HEK293 (cell line): ENCODE measurements at regions not wholly inside any gene's neighbourhood (a gene's known extent, or its start where the extent isn't known, plus 50 kb on each side); places are given as distances from the start of the nearest gene placed in this dataset.

Source experiments
- CTCF ChIA-PET: fragments of 350-600 bp; formaldehyde crosslinking; extraction: SDS; loops from one replicate; lab custom pipeline; 2021; ENCODE audit warnings: antibody characterized with exemption; lab: Yijun Ruan, JAX
- POLR2A ChIA-PET: fragments of 300-600 bp; formaldehyde crosslinking; extraction: SDS; loops from one replicate; lab custom pipeline; 2020; ENCODE audit warnings: antibody characterized with exemption, inconsistent platforms; lab: Yijun Ruan, JAX
- H3K27ac ChIP-seq: fragments of 200-500 bp; sonication (Bioruptor generic); 2 replicates; pipeline ENCODE4 v1.5.1; 2014; ENCODE audit warnings: low read depth, low read length, control low read depth, inconsistent platforms; ENCODE audit errors: extremely low read depth
- H3K36me3 ChIP-seq, 2 experiments: fragments of 200-500 bp in 1 of 2; sonication (Bioruptor generic) in 1 of 2; 1 replicate in 1 of 2; 2 replicates in 1 of 2; pipeline ENCODE4 v1.5.1; 2014 to 2017; ENCODE audit warnings: inconsistent platforms in 2 of 2, low read length in 2 of 2; ENCODE audit not compliant: control insufficient read depth in 2 of 2, insufficient read depth in 1 of 2
- H3K4me1 ChIP-seq: fragments of 200-500 bp; sonication (Bioruptor generic); 2 replicates; pipeline ENCODE4 v1.5.1; 2014; ENCODE audit warnings: mild to moderate bottlenecking, low read length, inconsistent platforms; ENCODE audit not compliant: control insufficient read depth, insufficient read depth
- H3K4me3 ChIP-seq: 2 replicates; pipeline ENCODE4 v1.5.1; 2011; ENCODE audit warnings: low read depth, mild to moderate bottlenecking, control low read depth, low read length, moderate library complexity
- H3K9me3 ChIP-seq: fragments of 200-500 bp; sonication (Bioruptor generic); 2 replicates; pipeline ENCODE4 v1.5.1; 2014; ENCODE audit warnings: low read depth, low read length, inconsistent platforms; ENCODE audit not compliant: control insufficient read depth, insufficient read depth
- FEZF1 ChIP-seq: fragments of 450-650 bp; formaldehyde crosslinking; IDR thresholded peaks from 2 replicates; pipeline ENCODE4 v1.5.1; 2016; ENCODE audit warnings: missing biosample characterization, missing genetic modification characterization
- GLIS1 ChIP-seq: fragments of 450-650 bp; formaldehyde crosslinking; IDR thresholded peaks from 2 replicates; pipeline ENCODE4 v1.5.1; 2016; ENCODE audit warnings: missing biosample characterization, missing genetic modification characterization
- KLF17 ChIP-seq: fragments of 450-650 bp; formaldehyde crosslinking; IDR thresholded peaks from 2 replicates; pipeline ENCODE4 v1.5.1; 2016; ENCODE audit warnings: missing biosample characterization, missing genetic modification characterization
- PRDM1 ChIP-seq: fragments of 450-650 bp; formaldehyde crosslinking; IDR thresholded peaks from 2 replicates; pipeline ENCODE4; 2016; ENCODE audit warnings: missing biosample characterization, missing genetic modification characterization
- TRIM28 ChIP-seq: IDR thresholded peaks from 2 replicates; pipeline ENCODE4 v1.6.1; 2011; ENCODE audit warnings: low read length, control low read depth, borderline replicate concordance
- YY2 ChIP-seq: fragments of 450-650 bp; formaldehyde crosslinking; IDR thresholded peaks from 2 replicates; pipeline ENCODE4 v1.5.1; 2016; ENCODE audit warnings: missing biosample characterization, missing genetic modification characterization
- ZBTB48 ChIP-seq: fragments of 450-650 bp; formaldehyde crosslinking; IDR thresholded peaks from 2 replicates; pipeline ENCODE4 v1.5.1; 2016; ENCODE audit warnings: missing biosample characterization, missing genetic modification characterization
- ZEB2 ChIP-seq: fragments of 450-650 bp; formaldehyde crosslinking; IDR thresholded peaks from 2 replicates; pipeline ENCODE4 v1.5.1; 2016; ENCODE audit warnings: missing biosample characterization, missing genetic modification characterization
- ZFHX2 ChIP-seq: fragments of 450-650 bp; formaldehyde crosslinking; conservative IDR thresholded peaks from 2 replicates; pipeline ENCODE4 v1.5.1; 2016; ENCODE audit warnings: missing biosample characterization, missing genetic modification characterization
- ZFP69B ChIP-seq: fragments of 450-650 bp; formaldehyde crosslinking; IDR thresholded peaks from 2 replicates; pipeline ENCODE4 v1.5.1; 2016; ENCODE audit warnings: missing biosample characterization, missing genetic modification characterization
- ZNF112 ChIP-seq: fragments of 450-650 bp; formaldehyde crosslinking; IDR thresholded peaks from 2 replicates; pipeline ENCODE4 v1.5.0; 2017; ENCODE audit warnings: missing biosample characterization, missing genetic modification characterization
- ZNF169 ChIP-seq: fragments of 450-650 bp; formaldehyde crosslinking; IDR thresholded peaks from 2 replicates; pipeline ENCODE4 v1.5.1; 2016; ENCODE audit warnings: missing biosample characterization, missing genetic modification characterization
- ZNF24 ChIP-seq: fragments of 450-650 bp; formaldehyde crosslinking; IDR thresholded peaks from 2 replicates; pipeline ENCODE4 v1.5.1; 2016; ENCODE audit warnings: missing biosample characterization, missing genetic modification characterization
- ZNF404 ChIP-seq: fragments of 450-650 bp; formaldehyde crosslinking; IDR thresholded peaks from 2 replicates; pipeline ENCODE4 v1.5.1; 2017; ENCODE audit warnings: missing biosample characterization, missing genetic modification characterization
- ZNF433 ChIP-seq: fragments of 450-650 bp; formaldehyde crosslinking; IDR thresholded peaks from 2 replicates; pipeline ENCODE4 v1.5.1; 2016; ENCODE audit warnings: missing biosample characterization, missing genetic modification characterization, low read depth
- ZNF473 ChIP-seq: fragments of 450-650 bp; formaldehyde crosslinking; IDR thresholded peaks from 2 replicates; pipeline ENCODE4 v1.5.1; 2017; ENCODE audit warnings: missing biosample characterization, missing genetic modification characterization
- ZNF529 ChIP-seq: fragments of 450-650 bp; formaldehyde crosslinking; IDR thresholded peaks from 2 replicates; pipeline ENCODE4 v1.5.1; 2017; ENCODE audit warnings: missing genetic modification characterization, missing biosample characterization; ENCODE audit not compliant: insufficient replicate concordance
- ZNF654 ChIP-seq: fragments of 450-650 bp; formaldehyde crosslinking; IDR thresholded peaks from 2 replicates; pipeline ENCODE4 v1.5.1; 2016; ENCODE audit warnings: low read depth, missing biosample characterization, missing genetic modification characterization
- ZNF670 ChIP-seq: fragments of 450-650 bp; formaldehyde crosslinking; IDR thresholded peaks from 2 replicates; pipeline ENCODE4 v1.5.1; 2016; ENCODE audit warnings: missing biosample characterization, missing genetic modification characterization, low read depth
- ZNF701 ChIP-seq: fragments of 450-650 bp; formaldehyde crosslinking; IDR thresholded peaks from 2 replicates; pipeline ENCODE4 v1.5.1; 2016; ENCODE audit warnings: missing biosample characterization, missing genetic modification characterization
- ZNF707 ChIP-seq: fragments of 450-650 bp; formaldehyde crosslinking; IDR thresholded peaks from 2 replicates; pipeline ENCODE4 v1.5.1; 2016; ENCODE audit warnings: missing biosample characterization, missing genetic modification characterization
- ZNF747 ChIP-seq: fragments of 450-650 bp; formaldehyde crosslinking; IDR thresholded peaks from 2 replicates; pipeline ENCODE4 v1.5.1; 2016; ENCODE audit warnings: missing biosample characterization, missing genetic modification characterization
- ZSCAN16 ChIP-seq: fragments of 450-650 bp; formaldehyde crosslinking; IDR thresholded peaks from 2 replicates; pipeline ENCODE4 v1.5.1; 2016; ENCODE audit warnings: missing biosample characterization, missing genetic modification characterization
- ZSCAN30 ChIP-seq: fragments of 450-650 bp; IDR thresholded peaks from 2 replicates; pipeline ENCODE4 v1.5.1; 2018; ENCODE audit warnings: missing biosample characterization, mild to moderate bottlenecking, missing genetic modification characterization, moderate library complexity
- TF ChIP-seq, protein P1 (sequence below): fragments of 450-650 bp; formaldehyde crosslinking; IDR thresholded peaks from 2 replicates; pipeline ENCODE4 v1.5.1; 2016; ENCODE audit warnings: missing biosample characterization, missing genetic modification characterization
- TF ChIP-seq, protein P2 (sequence below): fragments of 450-650 bp; formaldehyde crosslinking; IDR thresholded peaks from 2 replicates; pipeline ENCODE4 v1.5.1; 2016; ENCODE audit warnings: missing biosample characterization, missing genetic modification characterization
- TF ChIP-seq, protein P3 (sequence below): fragments of 450-650 bp; formaldehyde crosslinking; IDR thresholded peaks from 2 replicates; pipeline ENCODE4 v1.5.1; 2016; ENCODE audit warnings: missing biosample characterization, missing genetic modification characterization

- Histone ChIP-seq H3K27ac (no peak overlapping the region), H3K36me3 (no peaks in the 10 kb centered on the region), H3K4me3 (no peak overlapping the region), H3K4me1 (no peaks in the 10 kb centered on the region), H3K9me3 (no peaks in the 10 kb centered on the region)
- CTCF ChIA-PET, result interaction anchor here (0.7 kb wide), 1 partner anchor 125 kb away, joined by 3 read pairs; no protein-coding TSS in a partner anchor
- POLR2A ChIA-PET, result no interaction called here
- TF ChIP-seq TRIM28, result no peak
- TF ChIP-seq, all 188 proteins: peak for 0
Observed at GRCh38 chr7:16261654-16262053, 159.7 kb downstream of the CRPPA start.

- Histone ChIP-seq H3K9me3 (no peaks in the 10 kb centered on the region), H3K36me3 (no peaks in the 10 kb centered on the region), H3K4me3 (no peak overlapping the region), H3K4me1 (no peaks in the 10 kb centered on the region), H3K27ac (no peak overlapping the region)
- no peak for TF ChIP-seq KLF17 (tag by site-specific recombination)
- TF ChIP-seq ZNF701 (tag by site-specific recombination), result no peak
- TF ChIP-seq ZSCAN30, result no peak
- TF ChIP-seq ZNF112 (tag by site-specific recombination), result no peak
- no peak for TF ChIP-seq ZNF24
- no peak for TF ChIP-seq GLIS1 (tag by site-specific recombination)
- no peak for TF ChIP-seq ZNF670
- no peak for TF ChIP-seq YY2 (tag by site-specific recombination)
- TF ChIP-seq ZNF654 (tag by site-specific recombination), result no peak
- TF ChIP-seq ZFP69B, result no peak
- TF ChIP-seq ZEB2 (tag by site-specific recombination), result no peak
- TF ChIP-seq, protein P1, sequence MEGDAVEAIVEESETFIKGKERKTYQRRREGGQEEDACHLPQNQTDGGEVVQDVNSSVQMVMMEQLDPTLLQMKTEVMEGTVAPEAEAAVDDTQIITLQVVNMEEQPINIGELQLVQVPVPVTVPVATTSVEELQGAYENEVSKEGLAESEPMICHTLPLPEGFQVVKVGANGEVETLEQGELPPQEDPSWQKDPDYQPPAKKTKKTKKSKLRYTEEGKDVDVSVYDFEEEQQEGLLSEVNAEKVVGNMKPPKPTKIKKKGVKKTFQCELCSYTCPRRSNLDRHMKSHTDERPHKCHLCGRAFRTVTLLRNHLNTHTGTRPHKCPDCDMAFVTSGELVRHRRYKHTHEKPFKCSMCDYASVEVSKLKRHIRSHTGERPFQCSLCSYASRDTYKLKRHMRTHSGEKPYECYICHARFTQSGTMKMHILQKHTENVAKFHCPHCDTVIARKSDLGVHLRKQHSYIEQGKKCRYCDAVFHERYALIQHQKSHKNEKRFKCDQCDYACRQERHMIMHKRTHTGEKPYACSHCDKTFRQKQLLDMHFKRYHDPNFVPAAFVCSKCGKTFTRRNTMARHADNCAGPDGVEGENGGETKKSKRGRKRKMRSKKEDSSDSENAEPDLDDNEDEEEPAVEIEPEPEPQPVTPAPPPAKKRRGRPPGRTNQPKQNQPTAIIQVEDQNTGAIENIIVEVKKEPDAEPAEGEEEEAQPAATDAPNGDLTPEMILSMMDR (tag by site-specific recombination), result no peak
- TF ChIP-seq ZNF404, result no peak
- TF ChIP-seq ZFHX2 (tag by site-specific recombination), result no peak
- TF ChIP-seq ZNF169 (tag by site-specific recombination), result no peak
- no peak for TF ChIP-seq ZNF473
- TF ChIP-seq, protein P2, sequence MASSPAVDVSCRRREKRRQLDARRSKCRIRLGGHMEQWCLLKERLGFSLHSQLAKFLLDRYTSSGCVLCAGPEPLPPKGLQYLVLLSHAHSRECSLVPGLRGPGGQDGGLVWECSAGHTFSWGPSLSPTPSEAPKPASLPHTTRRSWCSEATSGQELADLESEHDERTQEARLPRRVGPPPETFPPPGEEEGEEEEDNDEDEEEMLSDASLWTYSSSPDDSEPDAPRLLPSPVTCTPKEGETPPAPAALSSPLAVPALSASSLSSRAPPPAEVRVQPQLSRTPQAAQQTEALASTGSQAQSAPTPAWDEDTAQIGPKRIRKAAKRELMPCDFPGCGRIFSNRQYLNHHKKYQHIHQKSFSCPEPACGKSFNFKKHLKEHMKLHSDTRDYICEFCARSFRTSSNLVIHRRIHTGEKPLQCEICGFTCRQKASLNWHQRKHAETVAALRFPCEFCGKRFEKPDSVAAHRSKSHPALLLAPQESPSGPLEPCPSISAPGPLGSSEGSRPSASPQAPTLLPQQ (tag by site-specific recombination), result no peak
- POLR2A ChIA-PET, result no interaction called here
- CTCF ChIA-PET, result no interaction called here
Observed at GRCh38 chr7:16261100-16261499, 160.2 kb downstream of the CRPPA start.

DNA sequence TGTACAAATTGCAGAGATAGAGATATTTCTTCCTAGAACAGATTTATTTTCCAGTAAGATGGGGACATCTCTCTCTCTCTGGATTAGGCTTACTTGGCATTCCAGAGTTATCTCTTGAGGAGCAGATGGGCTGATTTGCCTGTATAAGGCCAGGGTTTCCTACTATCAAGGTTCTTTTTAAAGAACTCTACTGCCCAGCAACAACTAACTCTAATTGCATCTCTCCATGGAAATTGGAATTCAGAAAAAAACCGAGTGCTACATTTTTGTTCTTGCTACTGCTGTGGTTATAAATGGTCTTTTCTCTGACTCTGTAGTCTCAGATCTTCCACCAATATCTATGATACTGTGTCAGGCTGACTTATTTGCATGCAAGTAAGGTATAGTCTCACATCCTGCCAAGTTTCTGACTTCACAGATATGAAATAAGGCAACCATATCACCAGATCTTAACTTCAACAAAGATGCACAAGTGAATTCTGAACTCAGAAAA lies 161.1 kb downstream of the CRPPA start:
- POLR2A ChIA-PET, result no interaction called here
- Histone ChIP-seq H3K4me1 (no peaks in the 10 kb centered on the region), H3K4me3 (no peak overlapping the region), H3K36me3 (no peaks in the 10 kb centered on the region), H3K27ac (no peak overlapping the region), H3K9me3 (no peaks in the 10 kb centered on the region)
- CTCF ChIA-PET, result interaction anchor here (0.6 kb wide), 1 partner anchor 127 kb away, joined by 4 read pairs; no protein-coding TSS in a partner anchor
- TF ChIP-seq ZSCAN16 (no peak), ZNF529 (tag by site-specific recombination) (no peak), PRDM1 (tag by site-specific recombination) (no peak), ZNF707 (no peak), ZBTB48 (tag by site-specific recombination) (no peak), ZNF433 (no peak), ZNF747 (tag by site-specific recombination) (no peak), ZFHX2 (tag by site-specific recombination) (no peak), FEZF1 (no peak)
- TF ChIP-seq, protein P3, sequence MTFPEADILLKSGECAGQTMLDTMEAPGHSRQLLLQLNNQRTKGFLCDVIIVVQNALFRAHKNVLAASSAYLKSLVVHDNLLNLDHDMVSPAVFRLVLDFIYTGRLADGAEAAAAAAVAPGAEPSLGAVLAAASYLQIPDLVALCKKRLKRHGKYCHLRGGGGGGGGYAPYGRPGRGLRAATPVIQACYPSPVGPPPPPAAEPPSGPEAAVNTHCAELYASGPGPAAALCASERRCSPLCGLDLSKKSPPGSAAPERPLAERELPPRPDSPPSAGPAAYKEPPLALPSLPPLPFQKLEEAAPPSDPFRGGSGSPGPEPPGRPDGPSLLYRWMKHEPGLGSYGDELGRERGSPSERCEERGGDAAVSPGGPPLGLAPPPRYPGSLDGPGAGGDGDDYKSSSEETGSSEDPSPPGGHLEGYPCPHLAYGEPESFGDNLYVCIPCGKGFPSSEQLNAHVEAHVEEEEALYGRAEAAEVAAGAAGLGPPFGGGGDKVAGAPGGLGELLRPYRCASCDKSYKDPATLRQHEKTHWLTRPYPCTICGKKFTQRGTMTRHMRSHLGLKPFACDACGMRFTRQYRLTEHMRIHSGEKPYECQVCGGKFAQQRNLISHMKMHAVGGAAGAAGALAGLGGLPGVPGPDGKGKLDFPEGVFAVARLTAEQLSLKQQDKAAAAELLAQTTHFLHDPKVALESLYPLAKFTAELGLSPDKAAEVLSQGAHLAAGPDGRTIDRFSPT (tag by site-specific recombination), result no peak
- TF ChIP-seq, protein P2 (tag by site-specific recombination), result no peak
